NCI-H345 (cell line): ENCODE measurements at regions not wholly inside any gene's neighbourhood (a gene's known extent, or its start where the extent isn't known, plus 50 kb on each side); places are given as distances from the start of the nearest gene placed in this dataset.
"Not testable (repeated sequence)": the region's sequence is repeated elsewhere in the genome, so short reads cannot be mapped to it uniquely, and the experiment has no call there.

Source experiments
- DNase-seq: peaks from one replicate; lab custom pipeline; 2025; lab: John Stamatoyannopoulos, UW

GRCh38 chr12:11978726-11979384 lies 91.9 kb upstream of the BCL2L14 start:
- no peak for DNase-seq

GRCh38 chr12:11980115-11980514 lies 90.6 kb upstream of the BCL2L14 start:
- no peak for DNase-seq

- DNase-seq, result no peak
Observed at GRCh38 chr12:11981121-11981733, 89.5 kb upstream of the BCL2L14 start.

DNA sequence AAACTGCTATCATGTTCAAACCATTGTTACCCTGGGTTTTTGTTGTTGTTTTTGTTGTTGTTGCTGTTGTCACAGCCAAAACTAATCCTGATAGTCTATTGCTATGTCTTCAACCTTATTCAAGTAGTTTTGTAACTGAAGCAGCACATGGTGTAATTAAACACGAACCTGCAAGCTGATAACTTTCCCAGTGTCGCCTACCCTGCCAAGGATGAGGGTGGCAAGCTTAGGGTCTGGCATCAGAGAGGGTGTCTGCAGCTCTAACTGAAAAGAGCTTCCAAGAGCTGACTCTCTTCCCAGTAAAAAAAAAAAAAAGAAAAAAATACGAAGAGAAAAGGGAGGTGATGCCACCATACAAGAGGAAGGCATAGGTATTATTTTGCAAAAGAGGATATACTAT lies 86.3 kb upstream of the BCL2L14 start:
- no peak for DNase-seq

- DNase-seq, result no peak
Observed at GRCh38 chr12:11986165-11986564, 84.6 kb upstream of the BCL2L14 start.

DNA sequence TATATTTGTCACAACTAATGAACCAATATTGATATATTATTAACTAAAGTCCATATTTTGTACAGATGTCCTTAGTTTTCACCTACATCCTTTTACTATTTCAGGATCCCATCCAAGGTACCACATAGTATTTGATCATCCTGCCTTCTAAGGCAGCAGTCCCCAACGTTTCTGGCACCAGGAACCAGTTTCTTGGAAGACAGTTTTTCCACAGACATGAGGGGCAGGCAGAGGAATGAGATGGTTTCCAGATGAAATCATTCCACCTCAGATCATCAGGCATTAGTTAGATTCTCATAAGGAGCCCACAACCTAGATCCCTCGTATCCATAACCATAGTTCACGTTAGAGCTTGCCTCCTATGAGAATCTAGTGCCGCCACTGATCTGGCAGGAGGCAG lies 82.8 kb upstream of the BCL2L14 start:
- DNase-seq, result no peak

DNA sequence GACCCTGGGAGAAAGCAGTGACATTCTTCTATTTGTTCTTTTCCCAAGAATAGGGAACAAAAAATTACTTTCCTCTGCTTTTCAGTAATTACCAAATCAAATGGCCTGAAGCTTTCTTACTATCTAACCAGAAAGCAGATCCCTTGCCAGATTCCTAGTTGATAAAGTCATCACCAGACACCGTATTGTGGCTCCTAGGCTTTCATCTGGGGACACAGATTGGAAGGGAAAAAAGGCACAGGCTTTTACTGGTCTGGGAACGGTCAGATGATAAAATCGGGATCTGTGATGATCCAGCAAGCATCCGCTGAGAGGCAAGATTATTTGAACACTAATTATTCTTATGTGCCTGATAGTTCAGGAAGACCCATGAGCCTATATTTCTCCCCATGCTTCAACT lies 79.1 kb upstream of the BCL2L14 start:
- no peak for DNase-seq

GRCh38 chr12:11992515-11992914 lies 78.2 kb upstream of the BCL2L14 start:
- no peak for DNase-seq

DNA sequence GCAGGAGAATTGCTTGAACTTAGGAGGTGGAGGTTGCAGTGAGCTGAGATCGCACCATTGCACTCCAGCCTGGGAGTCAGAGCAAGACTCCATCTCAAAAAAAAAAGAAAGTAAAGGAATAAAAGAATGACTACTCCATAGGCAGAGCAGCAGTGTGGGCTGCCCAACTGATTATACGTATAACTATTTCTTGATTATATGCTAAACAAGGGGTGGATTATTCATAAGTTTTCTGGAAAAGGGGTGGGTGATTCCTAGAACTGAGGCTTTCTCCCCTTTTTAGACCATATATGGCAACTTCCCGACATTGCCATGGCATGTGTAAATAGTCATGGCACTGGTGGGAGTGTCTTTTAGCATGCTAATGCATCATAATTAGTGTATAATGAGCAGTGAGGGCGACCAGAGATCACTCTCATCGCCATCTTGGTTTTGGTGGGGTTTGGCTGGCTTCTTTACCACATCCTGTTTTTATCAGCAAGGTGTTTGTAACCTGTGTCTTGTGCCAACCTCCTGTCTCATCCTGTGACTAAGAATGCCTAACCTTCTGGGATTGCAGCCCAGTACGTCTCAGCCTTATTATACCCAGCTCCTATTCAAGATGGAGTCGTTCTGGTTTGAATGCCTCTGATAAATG lies 72.3 kb upstream of the BCL2L14 start:
- not testable (repeated sequence) for DNase-seq

GRCh38 chr12:11998944-11999315 lies 71.8 kb upstream of the BCL2L14 start:
- DNase-seq, result no peak

DNA sequence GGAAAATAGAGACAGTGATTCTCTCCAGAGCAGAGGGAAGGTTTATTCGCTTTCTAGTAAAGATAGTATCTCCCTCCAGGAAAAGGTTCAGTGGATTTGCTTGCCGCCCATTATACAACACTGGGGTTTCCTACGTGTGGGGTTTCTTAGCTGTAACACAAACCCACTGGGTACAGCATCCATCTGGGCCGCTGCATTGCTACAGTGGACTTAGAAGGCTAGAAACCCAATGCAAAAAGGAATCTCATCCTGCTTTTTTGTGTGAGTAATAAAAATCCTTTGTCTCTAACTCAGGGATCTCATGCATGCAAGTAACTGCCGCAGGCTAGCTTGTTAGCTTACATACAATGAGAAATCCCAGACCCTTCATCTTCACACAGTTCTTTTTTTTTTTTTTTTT lies 67.1 kb upstream of the BCL2L14 start:
- DNase-seq, result no peak

GRCh38 chr12:12004524-12004923 lies 66.2 kb upstream of the BCL2L14 start:
- DNase-seq, result peak; percentile 60

- DNase-seq, result no peak
Observed at GRCh38 chr12:12007001-12007712, 63.6 kb upstream of the BCL2L14 start.

DNA sequence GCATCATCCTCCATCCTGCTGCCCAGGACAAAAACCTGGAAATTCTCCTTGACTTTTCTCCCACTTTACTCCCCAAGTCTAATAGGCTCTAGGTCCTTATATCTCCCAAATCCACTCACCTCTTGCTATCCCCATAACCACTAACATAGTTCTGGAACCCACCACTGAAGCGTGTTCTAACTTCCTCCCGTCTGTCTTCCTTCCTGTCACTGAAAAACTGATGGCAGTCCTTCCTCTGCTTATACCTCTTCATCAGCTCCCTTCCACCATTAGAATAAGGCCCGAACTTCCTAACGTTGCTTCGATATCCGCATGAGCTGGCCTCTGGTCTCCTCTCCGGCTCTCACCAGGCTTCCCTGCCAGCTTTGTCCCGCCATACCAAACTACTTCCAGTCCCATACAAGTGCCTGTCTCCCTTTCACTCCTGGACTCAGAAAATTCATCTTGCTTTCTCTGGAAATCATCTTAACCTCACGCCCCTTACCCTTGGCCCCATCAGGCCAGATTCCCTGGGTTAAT lies 63.0 kb upstream of the BCL2L14 start:
- no peak for DNase-seq

GRCh38 chr12:12008232-12008850 lies 62.4 kb upstream of the BCL2L14 start:
- no peak for DNase-seq

DNA sequence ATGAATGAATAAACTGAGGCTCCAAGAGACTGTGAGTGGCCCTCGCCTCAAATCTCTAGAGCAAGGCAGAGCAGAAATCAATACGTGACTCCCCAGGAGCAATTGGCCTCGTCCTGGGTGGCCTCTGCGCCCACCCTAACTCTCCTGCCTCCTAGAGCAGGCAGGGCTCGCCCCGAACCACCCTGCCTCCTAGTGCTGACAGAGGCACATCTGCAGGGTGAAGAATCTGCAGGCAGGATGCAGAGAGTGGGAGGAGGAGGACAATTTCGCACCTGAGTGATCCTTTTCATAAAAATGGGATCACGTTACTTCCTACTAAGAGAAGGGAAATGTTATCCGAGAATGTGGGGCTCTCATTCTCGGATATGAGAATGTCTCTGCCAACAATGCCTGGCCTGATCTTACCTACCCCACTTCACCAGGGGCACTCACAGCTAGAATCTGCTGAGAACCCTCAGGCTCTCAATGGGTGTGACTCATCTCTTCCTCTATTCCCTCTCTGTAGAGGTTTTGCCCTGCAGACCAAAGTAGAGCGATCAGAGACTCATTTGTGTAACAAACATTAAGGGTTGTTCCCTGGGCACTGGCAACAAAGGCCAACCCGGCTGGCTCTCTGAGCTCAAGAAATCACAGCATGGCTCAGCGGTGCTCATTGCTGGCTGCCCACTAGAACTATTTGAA lies 61.7 kb upstream of the BCL2L14 start:
- DNase-seq, result peak; percentile 88

GRCh38 chr12:12009749-12010276 lies 60.9 kb upstream of the BCL2L14 start:
- not testable (repeated sequence) for DNase-seq

DNA sequence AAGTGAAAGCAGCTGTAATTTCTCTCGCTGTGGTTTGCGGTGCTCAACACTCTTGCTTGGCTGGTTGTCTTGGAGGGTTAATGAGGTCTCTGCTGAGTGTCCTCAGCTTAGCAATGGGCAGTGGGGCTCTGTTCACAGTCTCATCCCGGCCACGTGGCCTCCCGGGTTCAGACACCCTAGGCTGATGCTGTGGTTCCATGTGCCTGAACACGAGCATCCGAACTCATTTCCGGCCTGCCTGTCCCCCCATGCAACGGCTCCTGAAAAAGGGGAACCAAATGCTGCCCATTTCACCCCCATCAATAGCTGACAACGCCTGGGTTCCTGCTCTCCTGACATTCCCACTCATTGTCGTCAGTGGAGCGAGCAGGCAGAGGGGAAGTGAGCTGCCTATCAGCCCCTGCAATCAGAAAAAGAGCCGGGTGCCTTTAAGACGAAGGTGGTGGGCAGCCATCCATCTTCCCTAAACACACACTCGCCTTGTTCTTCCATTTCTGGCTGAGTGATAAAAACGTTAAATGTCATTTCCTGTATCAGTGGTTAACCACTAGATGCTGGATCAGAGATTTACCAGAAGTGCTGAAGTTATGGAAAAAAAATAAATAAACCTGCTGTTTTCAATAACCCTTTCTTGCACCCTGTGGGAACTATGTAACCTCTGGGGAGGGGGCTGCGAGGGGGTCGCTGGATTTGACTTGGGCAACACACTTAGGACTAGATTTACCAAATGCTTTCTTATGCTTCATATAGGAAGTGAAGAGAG lies 60.3 kb upstream of the BCL2L14 start:
- no peak for DNase-seq

DNA sequence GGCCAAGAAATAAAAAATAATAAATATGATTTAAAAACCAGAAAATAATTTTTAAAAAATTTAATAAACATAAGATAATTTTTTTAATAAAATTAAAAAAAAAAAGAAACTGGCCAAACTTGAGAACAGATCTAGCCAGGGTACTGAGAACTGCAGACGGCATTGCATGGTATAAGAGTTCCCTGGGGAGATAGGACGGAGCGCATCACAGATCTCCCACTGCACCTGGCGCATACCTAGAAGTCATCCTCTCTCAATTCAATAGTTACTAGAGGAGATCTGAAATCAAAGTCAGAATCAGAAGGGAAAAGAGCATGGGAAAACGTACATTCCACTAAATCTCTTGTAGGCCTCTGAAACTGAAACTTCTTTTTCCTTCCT lies 58.9 kb upstream of the BCL2L14 start:
- DNase-seq, result no peak

DNA sequence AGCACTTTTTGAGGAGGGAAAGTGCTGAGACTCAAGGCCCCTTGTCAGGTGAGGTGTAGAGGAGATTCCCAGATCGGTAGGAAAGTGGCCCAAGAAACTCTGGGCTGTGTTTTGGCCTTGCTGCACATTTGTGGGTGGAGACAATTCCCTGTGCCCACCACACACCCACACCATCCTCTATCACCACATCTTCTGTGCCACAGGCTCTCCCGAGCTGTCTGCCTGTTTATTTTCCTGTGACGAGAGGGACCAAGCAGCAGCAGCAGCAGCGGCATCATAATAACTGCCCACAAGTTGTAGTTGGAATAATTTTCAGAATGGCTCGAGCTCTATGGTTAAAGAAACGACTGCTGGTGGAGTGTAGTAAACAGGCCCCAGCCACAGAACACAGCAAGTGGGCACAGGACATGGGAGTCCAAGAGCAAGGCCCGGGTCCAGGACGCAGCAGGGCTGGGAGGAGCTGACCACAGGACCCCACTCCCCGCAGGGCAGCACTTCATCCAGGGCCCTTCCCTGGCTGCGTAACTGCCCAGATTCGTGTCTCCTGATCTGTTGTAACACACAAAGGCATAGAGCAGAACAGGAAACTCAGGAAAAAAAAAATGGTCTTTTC lies 55.6 kb upstream of the BCL2L14 start:
- DNase-seq, result no peak
